Osteoblast (primary cell): ENCODE measurements at regions not wholly inside any gene's neighbourhood (a gene's known extent, or its start where the extent isn't known, plus 50 kb on each side); places are given as distances from the start of the nearest gene placed in this dataset.

Experiments used
- DNase-seq: peaks from one replicate; pipeline ENCODE4 v3.0.0; 2011; ENCODE audit warnings: low spot score, mixed read lengths; ENCODE audit not compliant: insufficient read length; ENCODE audit errors: missing footprints
- H2AFZ ChIP-seq: 2 replicates; pipeline ENCODE4 v1.6.0; 2011; ENCODE audit warnings: mild to moderate bottlenecking, low read length
- H3K27ac ChIP-seq: 2 replicates; pipeline ENCODE4 v1.5.1; 2011; ENCODE audit warnings: mild to moderate bottlenecking, low read depth, low read length, moderate library complexity
- H3K27me3 ChIP-seq: 2 replicates; pipeline ENCODE4 v1.6.0; 2012; ENCODE audit warnings: mild to moderate bottlenecking, control low read depth, inconsistent platforms, low read length, moderate library complexity; ENCODE audit not compliant: insufficient read depth
- H3K36me3 ChIP-seq: 2 replicates; pipeline ENCODE4 v1.5.1; 2011; ENCODE audit warnings: mild to moderate bottlenecking, low read length, control low read depth, moderate library complexity; ENCODE audit not compliant: insufficient read depth
- H3K4me1 ChIP-seq: 2 replicates; pipeline ENCODE4 v1.5.1; 2011; ENCODE audit warnings: mild to moderate bottlenecking, low read length, control low read depth, moderate library complexity; ENCODE audit not compliant: insufficient read depth
- H3K4me2 ChIP-seq: 2 replicates; pipeline ENCODE4 v1.6.0; 2011; ENCODE audit warnings: mild to moderate bottlenecking, low read length; ENCODE audit not compliant: insufficient read depth
- H3K4me3 ChIP-seq: fragments of 200-600 bp; sonication (generic); 3 replicates; pipeline ENCODE4 v1.5.1; 2012; ENCODE audit warnings: mild to moderate bottlenecking, low read length, inconsistent platforms; ENCODE audit not compliant: insufficient read depth
- H3K79me2 ChIP-seq: 2 replicates; pipeline ENCODE4 v1.6.0; 2012; ENCODE audit warnings: mild to moderate bottlenecking, low read length, control low read depth, inconsistent platforms; ENCODE audit not compliant: insufficient read depth
- H3K9me3 ChIP-seq: 2 replicates; pipeline ENCODE4 v1.5.1; 2011; ENCODE audit warnings: low read depth, low read length, control low read depth
- H4K20me1 ChIP-seq: 2 replicates; pipeline ENCODE4 v1.6.0; 2012; ENCODE audit warnings: mild to moderate bottlenecking, low read length, control low read depth; ENCODE audit not compliant: insufficient read depth
- TF ChIP-seq, protein P1 (sequence below): IDR thresholded peaks from 2 replicates; pipeline ENCODE4 v1.5.1; 2011; ENCODE audit warnings: mild to moderate bottlenecking, low read depth, low read length, moderate library complexity; ENCODE audit errors: extremely low read depth

DNA sequence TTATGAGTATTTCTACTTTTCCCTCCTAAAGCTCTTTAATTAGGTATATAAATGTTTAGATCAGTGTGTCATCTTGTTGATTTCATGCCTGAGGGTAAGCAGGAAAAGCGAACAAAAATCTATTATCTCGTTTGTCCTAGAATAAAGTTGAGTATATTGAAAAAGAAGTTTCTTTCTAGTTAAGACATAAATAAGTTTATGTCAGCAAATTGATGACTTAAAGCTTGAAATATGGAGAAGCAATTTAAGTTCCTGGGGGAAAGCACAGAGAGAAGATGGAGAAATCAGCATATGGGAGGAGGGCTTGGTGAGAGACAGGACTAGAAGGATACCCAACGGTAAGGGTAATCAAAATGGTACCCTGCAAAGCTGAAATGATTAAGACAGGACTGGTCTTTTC is 813.4 kb downstream of the MTRR start:
- no peak for DNase-seq
- no peaks in the 10 kb centered on the region for H3K27me3 ChIP-seq
- no peaks in the 10 kb centered on the region for H4K20me1 ChIP-seq
- H3K9me3 ChIP-seq: no peaks in the 10 kb centered on the region
- H3K4me3 ChIP-seq: no peak overlapping the region
- no peaks in the 10 kb centered on the region for H3K79me2 ChIP-seq
- H3K27ac ChIP-seq: no peak overlapping the region
- no peak overlapping the region for H2AFZ ChIP-seq
- H3K4me1 ChIP-seq: peaks cover 10% of the 10 kb centered on the region
- no peak overlapping the region for H3K4me2 ChIP-seq
- TF ChIP-seq, protein P1, sequence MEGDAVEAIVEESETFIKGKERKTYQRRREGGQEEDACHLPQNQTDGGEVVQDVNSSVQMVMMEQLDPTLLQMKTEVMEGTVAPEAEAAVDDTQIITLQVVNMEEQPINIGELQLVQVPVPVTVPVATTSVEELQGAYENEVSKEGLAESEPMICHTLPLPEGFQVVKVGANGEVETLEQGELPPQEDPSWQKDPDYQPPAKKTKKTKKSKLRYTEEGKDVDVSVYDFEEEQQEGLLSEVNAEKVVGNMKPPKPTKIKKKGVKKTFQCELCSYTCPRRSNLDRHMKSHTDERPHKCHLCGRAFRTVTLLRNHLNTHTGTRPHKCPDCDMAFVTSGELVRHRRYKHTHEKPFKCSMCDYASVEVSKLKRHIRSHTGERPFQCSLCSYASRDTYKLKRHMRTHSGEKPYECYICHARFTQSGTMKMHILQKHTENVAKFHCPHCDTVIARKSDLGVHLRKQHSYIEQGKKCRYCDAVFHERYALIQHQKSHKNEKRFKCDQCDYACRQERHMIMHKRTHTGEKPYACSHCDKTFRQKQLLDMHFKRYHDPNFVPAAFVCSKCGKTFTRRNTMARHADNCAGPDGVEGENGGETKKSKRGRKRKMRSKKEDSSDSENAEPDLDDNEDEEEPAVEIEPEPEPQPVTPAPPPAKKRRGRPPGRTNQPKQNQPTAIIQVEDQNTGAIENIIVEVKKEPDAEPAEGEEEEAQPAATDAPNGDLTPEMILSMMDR: no peak
- no peaks in the 10 kb centered on the region for H3K36me3 ChIP-seq

DNA sequence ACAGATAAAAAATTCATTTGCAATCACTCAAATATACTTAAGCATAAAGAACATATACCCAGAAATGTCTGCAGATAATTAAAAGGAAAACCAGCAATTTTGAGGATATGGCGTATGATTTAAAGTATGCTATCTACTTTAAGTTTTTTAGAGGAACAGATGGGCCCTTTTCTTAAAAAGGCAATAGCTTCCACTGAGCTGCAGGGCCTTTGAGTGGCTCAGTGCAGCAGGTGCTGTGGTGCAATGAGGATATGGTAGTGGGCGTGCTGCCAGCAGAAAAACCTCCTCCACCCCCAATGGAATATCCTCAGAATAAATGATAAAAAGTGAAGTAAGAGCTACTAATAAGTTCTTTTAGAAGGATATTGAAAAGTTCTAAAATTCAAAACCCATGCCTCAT is 814.5 kb downstream of the MTRR start:
- Histone ChIP-seq H4K20me1 (no peaks in the 10 kb centered on the region), H3K4me1 (peaks cover 10% of the 10 kb centered on the region), H3K27me3 (no peaks in the 10 kb centered on the region), H3K36me3 (no peaks in the 10 kb centered on the region), H3K4me3 (no peak overlapping the region), H3K79me2 (no peaks in the 10 kb centered on the region), H3K9me3 (no peaks in the 10 kb centered on the region), H2AFZ (no peak overlapping the region), H3K27ac (no peak overlapping the region), H3K4me2 (no peak overlapping the region)
- no peak for DNase-seq
- TF ChIP-seq, protein P1: no peak

DNA sequence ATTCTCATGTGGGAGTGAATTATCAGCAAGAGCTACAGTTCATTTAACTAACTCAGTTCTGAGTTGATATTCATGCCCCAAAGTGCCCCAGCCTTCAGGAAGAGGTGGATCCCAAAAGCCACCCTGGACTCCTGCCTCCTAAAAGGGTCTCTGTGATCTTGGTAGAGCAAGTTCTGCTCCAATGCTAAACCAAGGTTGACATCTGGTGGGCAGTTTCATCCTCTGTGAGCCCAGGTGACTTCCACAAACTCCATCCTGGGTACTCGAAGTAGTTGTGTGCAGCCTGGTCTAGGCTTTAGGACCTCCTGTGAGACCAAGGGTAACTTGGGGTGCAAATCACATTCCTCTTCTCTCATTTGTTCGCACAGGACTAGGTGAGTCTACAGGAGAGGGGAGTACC is 816.8 kb downstream of the MTRR start:
- DNase-seq: no peak

DNA sequence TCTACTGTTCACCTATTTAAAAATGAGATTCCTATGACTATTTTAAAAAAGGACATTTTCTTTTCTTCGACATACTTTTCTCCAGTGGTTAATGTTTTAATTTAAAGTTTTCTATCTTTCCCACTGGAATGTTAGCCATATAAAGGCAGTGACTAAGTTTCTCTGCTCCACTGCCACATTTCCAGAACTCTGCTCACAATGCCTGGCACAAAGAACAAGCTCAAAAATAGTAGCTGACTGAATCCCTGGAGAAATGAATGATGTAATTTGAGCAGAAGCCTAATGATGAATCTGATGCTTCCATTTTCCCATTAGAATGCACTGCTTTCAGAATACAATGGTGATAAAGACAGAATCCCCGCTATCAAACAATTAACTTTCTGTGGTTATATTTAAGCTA is 817.8 kb downstream of the MTRR start:
- Histone ChIP-seq H3K4me3 (no peak overlapping the region), H2AFZ (no peak overlapping the region), H3K79me2 (no peaks in the 10 kb centered on the region), H3K4me2 (peak overlapping the region; percentile 46), H3K27ac (peak overlapping the region; percentile 10), H3K4me1 (peaks cover 10% of the 10 kb centered on the region), H3K27me3 (no peaks in the 10 kb centered on the region), H4K20me1 (no peaks in the 10 kb centered on the region), H3K36me3 (no peaks in the 10 kb centered on the region), H3K9me3 (no peaks in the 10 kb centered on the region)
- peak; percentile 60 for DNase-seq
- TF ChIP-seq, protein P1: no peak

More for the DNA sequence above, 816.8 kb downstream of the MTRR start:
- Histone ChIP-seq H3K4me1 (peaks cover 10% of the 10 kb centered on the region), H3K4me3 (no peak overlapping the region), H3K36me3 (no peaks in the 10 kb centered on the region), H3K27ac (no peak overlapping the region), H3K9me3 (no peaks in the 10 kb centered on the region), H3K4me2 (no peak overlapping the region), H3K27me3 (no peaks in the 10 kb centered on the region), H4K20me1 (no peaks in the 10 kb centered on the region), H2AFZ (peak overlapping the region; percentile 57), H3K79me2 (no peaks in the 10 kb centered on the region)
- TF ChIP-seq, protein P1: no peak
